ENCODE measurements at regions not wholly inside any gene's neighbourhood (a gene's known extent, or its start where the extent isn't known, plus 50 kb on each side); places are given as distances from the start of the nearest gene placed in this dataset.

- DNase-seq (ENCODE audit: unreplicated experiment), result no peak
- no peak for TF ChIP-seq CTCF (IDR thresholded peaks at IDR 0.05; ENCODE audit: unreplicated experiment)
- no peak overlapping the region for H3K4me3 Mint-ChIP-seq (ENCODE audit: unreplicated experiment)
- H3K9me3 Mint-ChIP-seq (ENCODE audit: unreplicated experiment), result no peaks in the 10 kb centered on the region
- BruUV-seq (replicated peaks), result no TSS peak
- ChIA-PET POLR2A (interaction anchor here (0.7 kb wide), 1 partner anchor 1414 kb away, joined by 3 read pairs; no protein-coding TSS in a partner anchor), CTCF (no interaction called here)
- intact Hi-C loops (cut with micrococcal nuclease), result no loop called here
- no peaks in the 10 kb centered on the region for H3K27me3 Mint-ChIP-seq (ENCODE audit: insufficient read depth, unreplicated experiment)
- no peak overlapping the region for H3K27ac Mint-ChIP-seq (ENCODE audit: low read depth, unreplicated experiment)
- H3K36me3 Mint-ChIP-seq (ENCODE audit: insufficient read depth, unreplicated experiment), result no peaks in the 10 kb centered on the region
- H3K4me1 Mint-ChIP-seq (ENCODE audit: insufficient read depth, unreplicated experiment), result no peaks in the 10 kb centered on the region
Observed at GRCh38 chr14:30125322-30125979, 197.8 kb upstream of the PRKD1 start.

GRCh38 chr14:30129807-30130206, 202.2 kb upstream of the PRKD1 start:
- Mint-ChIP-seq H3K9me3 (ENCODE audit: unreplicated experiment) (no peaks in the 10 kb centered on the region), H3K4me1 (ENCODE audit: insufficient read depth, unreplicated experiment) (no peaks in the 10 kb centered on the region), H3K4me3 (ENCODE audit: unreplicated experiment) (no peak overlapping the region), H3K27ac (ENCODE audit: low read depth, unreplicated experiment) (no peak overlapping the region), H3K36me3 (ENCODE audit: insufficient read depth, unreplicated experiment) (no peaks in the 10 kb centered on the region), H3K27me3 (ENCODE audit: insufficient read depth, unreplicated experiment) (no peaks in the 10 kb centered on the region)
- DNase-seq (ENCODE audit: unreplicated experiment), result no peak
- POLR2A ChIA-PET, result interaction anchor here (0.6 kb wide), 1 partner anchor 224 kb away, joined by 3 read pairs; no protein-coding TSS in a partner anchor
- CTCF ChIA-PET, result interaction anchor here (0.8 to 2.0 kb wide), 2 partner anchors 85 to 116 kb away, joined by 3 to 4 read pairs; no protein-coding TSS in a partner anchor
- TF ChIP-seq CTCF (IDR thresholded peaks at IDR 0.05; ENCODE audit: unreplicated experiment), result no peak
- BruUV-seq (replicated peaks), result no TSS peak
- intact Hi-C loops (cut with micrococcal nuclease), result no loop called here

- no peak for DNase-seq (ENCODE audit: unreplicated experiment)
- BruUV-seq (replicated peaks), result no TSS peak
- H3K27me3 Mint-ChIP-seq (ENCODE audit: insufficient read depth, unreplicated experiment), result no peaks in the 10 kb centered on the region
- H3K4me3 Mint-ChIP-seq (ENCODE audit: unreplicated experiment), result no peak overlapping the region
- no peak overlapping the region for H3K27ac Mint-ChIP-seq (ENCODE audit: low read depth, unreplicated experiment)
- POLR2A ChIA-PET, result interaction anchor here (0.6 kb wide), 1 partner anchor 776 kb away, joined by 3 read pairs; no protein-coding TSS in a partner anchor
- intact Hi-C loops (cut with micrococcal nuclease), result no loop called here
- no peaks in the 10 kb centered on the region for H3K36me3 Mint-ChIP-seq (ENCODE audit: insufficient read depth, unreplicated experiment)
- no peaks in the 10 kb centered on the region for H3K4me1 Mint-ChIP-seq (ENCODE audit: insufficient read depth, unreplicated experiment)
- CTCF ChIA-PET, result interaction anchor here (0.5 to 1.3 kb wide), 3 partner anchors 82 to 139 kb away, joined by 3 read pairs; no protein-coding TSS in a partner anchor
- H3K9me3 Mint-ChIP-seq (ENCODE audit: unreplicated experiment), result no peaks in the 10 kb centered on the region
- no peak for TF ChIP-seq CTCF (IDR thresholded peaks at IDR 0.05; ENCODE audit: unreplicated experiment)
Observed at GRCh38 chr14:30131581-30132097, 204.0 kb upstream of the PRKD1 start.

- BruUV-seq (replicated peaks), result no TSS peak
- no peak for DNase-seq (ENCODE audit: unreplicated experiment)
- POLR2A ChIA-PET, result no interaction called here
- no peak overlapping the region for H3K4me3 Mint-ChIP-seq (ENCODE audit: unreplicated experiment)
- CTCF ChIA-PET, result interaction anchor here (0.5 kb wide), 1 partner anchor 82 kb away, joined by 3 read pairs; no protein-coding TSS in a partner anchor
- intact Hi-C loops (cut with micrococcal nuclease), result no loop called here
- no peaks in the 10 kb centered on the region for H3K4me1 Mint-ChIP-seq (ENCODE audit: insufficient read depth, unreplicated experiment)
- no peak overlapping the region for H3K27ac Mint-ChIP-seq (ENCODE audit: low read depth, unreplicated experiment)
- H3K9me3 Mint-ChIP-seq (ENCODE audit: unreplicated experiment), result no peaks in the 10 kb centered on the region
- H3K27me3 Mint-ChIP-seq (ENCODE audit: insufficient read depth, unreplicated experiment), result no peaks in the 10 kb centered on the region
- no peak for TF ChIP-seq CTCF (IDR thresholded peaks at IDR 0.05; ENCODE audit: unreplicated experiment)
- no peaks in the 10 kb centered on the region for H3K36me3 Mint-ChIP-seq (ENCODE audit: insufficient read depth, unreplicated experiment)
Observed at GRCh38 chr14:30132196-30132595, 204.5 kb upstream of the PRKD1 start.
